SK-N-MC (cell line): ENCODE measurements at regions not wholly inside any gene's neighbourhood (a gene's known extent, or its start where the extent isn't known, plus 50 kb on each side); places are given as distances from the start of the nearest gene placed in this dataset.

Experiments
- EZH2 ChIP-seq: fragments of 200-600 bp; sonication (generic); IDR thresholded peaks from one replicate; pipeline ENCODE4 v1.6.1; 2017; ENCODE audit warnings: antibody characterized with exemption
- FOXP2 ChIP-seq: optimal IDR thresholded peaks from 2 replicates; pipeline ENCODE3; 2011; ENCODE audit warnings: mild to moderate bottlenecking, moderate library complexity; ENCODE audit not compliant: insufficient read depth; ENCODE audit errors: extremely low read length, control extremely low read depth
- POLR2AphosphoS5 ChIP-seq: IDR thresholded peaks from 2 replicates; pipeline ENCODE4 v1.6.1; 2012; ENCODE audit warnings: mild to moderate bottlenecking, low read depth, low read length, borderline replicate concordance

DNA sequence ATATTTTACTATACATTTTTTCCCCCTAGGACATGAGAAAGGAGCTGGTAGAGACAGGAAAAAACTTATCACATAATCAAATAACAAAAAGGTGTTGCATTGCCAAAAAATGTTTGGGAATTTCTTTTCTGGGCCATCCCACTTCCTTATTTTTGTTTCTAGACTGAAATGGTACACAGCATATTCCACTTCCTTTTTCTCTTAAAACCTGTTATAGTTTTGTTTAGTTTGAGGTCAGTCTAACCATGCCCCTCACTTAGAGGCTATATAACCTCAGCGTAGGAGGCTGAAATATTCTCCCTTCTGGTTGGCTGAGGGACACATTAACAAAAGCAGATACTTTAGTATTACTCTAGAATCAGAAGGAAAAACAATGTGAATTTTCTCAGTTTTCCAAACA, 323.9 kb downstream of the GJA1 start:
- TF ChIP-seq EZH2 (no peak), POLR2AphosphoS5 (no peak), FOXP2 (no peak)
